Effector memory CD8-positive, alpha-beta T cell (primary cell): ENCODE measurements at regions not wholly inside any gene's neighbourhood (a gene's known extent, or its start where the extent isn't known, plus 50 kb on each side); places are given as distances from the start of the nearest gene placed in this dataset.

Source experiments
- ATAC-seq: fragments of 150-1000 bp; cut with Tn5 transposase; replicated peaks from 2 replicates; pipeline ENCODE4 v1.10.0; 2021; ENCODE audit warnings: mild to moderate bottlenecking, moderate library complexity
- DNase-seq, 3 experiments: peaks; one replicate each; pipeline ENCODE4 v3.0.0; 2021
- H3K27ac Mint-ChIP-seq, 2 donors: one replicate each; pipeline ENCODE4 v1.8.0; 2022; ENCODE audit warnings: mild to moderate bottlenecking in 2 of 2, mixed read lengths in 2 of 2, moderate library complexity in 2 of 2
- H3K27me3 Mint-ChIP-seq, 2 donors: one replicate each; pipeline ENCODE4 v1.8.0; 2022; ENCODE audit warnings: mixed read lengths in 2 of 2
- H3K36me3 Mint-ChIP-seq: one replicate; pipeline ENCODE4 v1.8.0; 2022; ENCODE audit warnings: mild to moderate bottlenecking, moderate library complexity, mixed read lengths; ENCODE audit not compliant: insufficient read depth
- H3K4me1 Mint-ChIP-seq, 2 donors: one replicate each; pipeline ENCODE4 v1.8.0; 2022; ENCODE audit warnings: low read depth in 2 of 2, mixed read lengths in 2 of 2
- H3K4me3 Mint-ChIP-seq, 2 donors: one replicate each; pipeline ENCODE4 v1.8.0; 2022; ENCODE audit warnings: mild to moderate bottlenecking in 2 of 2, mixed read lengths in 2 of 2, moderate library complexity in 2 of 2
- H3K9me3 Mint-ChIP-seq, 2 donors: one replicate each; pipeline ENCODE4 v1.8.0; 2022; ENCODE audit warnings: mixed read lengths in 2 of 2

DNA sequence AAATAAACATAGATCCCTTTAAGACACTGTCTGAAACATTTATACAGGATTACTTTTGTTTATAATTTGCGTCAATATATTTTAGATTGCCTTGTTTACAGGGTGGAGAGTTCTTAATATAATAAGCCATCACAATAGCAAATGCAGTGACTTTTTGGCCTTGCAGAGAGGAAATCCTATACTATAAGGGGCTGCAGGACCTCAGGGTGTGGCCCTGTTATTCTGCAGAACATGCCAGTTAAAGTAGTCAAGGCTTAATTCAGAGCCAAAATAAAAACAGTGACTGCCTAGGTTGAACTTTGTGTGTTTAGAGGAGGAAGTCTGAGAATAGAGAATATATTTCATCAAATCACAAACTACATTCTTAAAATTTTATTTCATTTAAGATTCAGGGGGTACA, 381.6 kb downstream of the DUSP6 start:
- no peaks in the 10 kb centered on the region for H3K9me3 Mint-ChIP-seq
- no peak for DNase-seq
- ATAC-seq = no peak

DNA sequence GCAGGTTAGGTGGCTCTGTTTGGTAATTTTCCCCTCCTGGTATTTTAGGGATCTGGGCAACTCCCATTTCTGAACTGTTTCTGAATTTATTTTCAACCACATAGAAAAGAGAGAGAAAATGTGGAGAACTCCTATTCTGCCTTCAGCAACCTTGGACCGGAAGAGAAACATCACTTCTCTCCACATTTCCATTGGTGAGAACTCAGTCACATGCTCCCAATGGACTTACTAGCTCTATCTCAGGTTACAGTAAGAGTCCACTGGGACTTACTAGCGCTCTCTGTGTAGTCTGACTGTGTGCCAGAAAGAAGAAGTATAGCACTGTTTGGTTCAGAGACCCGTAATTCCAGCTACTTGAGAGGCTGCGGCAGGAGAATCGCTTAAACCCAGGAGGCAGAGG, 383.2 kb downstream of the DUSP6 start:
- Mint-ChIP-seq H3K4me3 (no peak overlapping the region), H3K4me1 (no peaks in the 10 kb centered on the region), H3K36me3 (no peaks in the 10 kb centered on the region), H3K9me3 (no peaks in the 10 kb centered on the region), H3K27me3 (peaks cover 21 to 24% of the 10 kb centered on the region in 2 donors), H3K27ac (no peak overlapping the region)
- DNase-seq = no peak
- ATAC-seq = no peak

More for the DNA sequence above, 381.6 kb downstream of the DUSP6 start:
- Mint-ChIP-seq H3K4me3 (no peak overlapping the region), H3K27ac (no peak overlapping the region), H3K4me1 (no peaks in the 10 kb centered on the region), H3K36me3 (no peaks in the 10 kb centered on the region), H3K27me3 (peaks cover 11 to 28% of the 10 kb centered on the region in 2 donors)

DNA sequence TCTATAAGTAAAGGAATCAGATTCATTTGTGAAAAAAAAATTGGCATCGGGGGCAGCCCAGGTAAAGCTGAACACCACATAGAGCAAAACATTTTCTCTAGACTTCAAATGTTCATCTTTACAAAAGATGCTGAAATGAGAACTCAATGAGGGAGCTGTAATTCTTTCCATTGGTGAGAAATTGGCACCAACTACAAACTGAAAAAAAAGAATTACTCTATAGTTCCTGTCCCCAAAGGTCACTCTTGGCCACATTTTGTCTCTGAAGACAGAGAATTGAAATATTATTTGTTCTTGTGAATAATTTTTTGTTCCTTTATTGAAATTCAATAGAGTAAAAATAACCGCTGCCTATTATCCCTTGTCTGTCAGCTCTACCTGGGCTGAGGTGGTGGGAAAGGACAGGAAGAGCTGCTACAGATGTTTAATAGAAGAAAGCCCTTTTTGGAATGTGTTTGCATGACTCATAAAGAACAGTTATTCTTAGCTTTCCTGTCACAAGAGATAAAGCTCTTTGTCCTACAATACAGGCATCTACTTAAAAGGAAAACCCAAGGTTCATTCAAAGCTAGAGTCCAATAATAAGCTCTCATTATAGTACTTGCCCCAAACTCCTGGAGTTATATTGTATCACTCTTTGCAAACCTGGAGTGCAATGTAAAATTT, 380.1 kb upstream of the KITLG start:
- Mint-ChIP-seq H3K4me3 (no peak overlapping the region), H3K27ac (no peak overlapping the region), H3K9me3 (no peaks in the 10 kb centered on the region), H3K36me3 (no peaks in the 10 kb centered on the region), H3K4me1 (no peaks in the 10 kb centered on the region), H3K27me3 (peaks cover 8 to 15% of the 10 kb centered on the region in 2 donors)
- ATAC-seq (no peak), DNase-seq (no peak)

DNA sequence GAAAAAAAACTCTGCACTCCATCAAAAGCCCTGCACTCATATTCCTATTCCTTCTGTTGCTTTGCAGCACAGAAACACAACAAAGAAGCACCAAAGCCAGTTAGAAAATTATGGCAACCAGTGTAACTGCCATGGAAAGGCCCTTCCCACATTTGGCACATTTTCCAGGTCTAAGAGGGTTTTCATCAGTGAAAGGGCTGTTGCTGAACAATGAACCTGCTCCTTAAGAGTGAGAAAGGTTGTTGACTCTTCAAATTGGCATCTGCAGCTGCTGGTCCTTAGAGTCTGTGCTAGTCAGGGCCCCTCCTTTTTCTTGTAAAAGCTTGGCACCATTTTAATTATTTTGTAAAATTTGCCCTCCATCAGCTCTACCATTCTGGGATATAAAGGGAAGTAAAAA, 378.7 kb upstream of the KITLG start:
- H3K9me3 Mint-ChIP-seq = no peaks in the 10 kb centered on the region
- no peaks in the 10 kb centered on the region for H3K36me3 Mint-ChIP-seq
- peaks cover 6 to 9% of the 10 kb centered on the region in 2 donors for H3K27me3 Mint-ChIP-seq
- H3K4me3 Mint-ChIP-seq = no peak overlapping the region
- H3K4me1 Mint-ChIP-seq = no peaks in the 10 kb centered on the region
- DNase-seq (no peak), ATAC-seq (no peak)
- H3K27ac Mint-ChIP-seq = no peak overlapping the region

DNA sequence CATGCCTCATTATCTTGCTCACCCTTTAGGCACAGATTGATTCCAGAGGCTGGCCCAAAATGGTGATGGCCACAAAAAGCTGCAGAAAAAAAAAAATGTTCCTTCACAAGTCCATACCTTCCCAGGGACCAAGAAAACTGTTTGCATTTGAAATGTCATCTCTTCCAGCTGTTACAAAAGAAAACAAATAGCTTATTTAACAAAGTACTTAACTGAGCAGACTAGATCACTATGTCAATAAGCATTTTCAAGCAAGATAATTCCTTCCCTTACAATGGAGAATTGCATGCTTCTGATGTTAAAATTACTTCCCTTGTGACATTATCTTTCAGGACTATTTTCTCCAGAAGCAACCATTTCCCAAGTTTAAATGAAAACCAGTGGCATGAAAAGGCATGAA, 377.9 kb upstream of the KITLG start:
- H3K27me3 Mint-ChIP-seq = peaks cover 6 to 9% of the 10 kb centered on the region in 2 donors
- DNase-seq = no peak
- H3K4me1 Mint-ChIP-seq = no peaks in the 10 kb centered on the region
- no peak overlapping the region for H3K4me3 Mint-ChIP-seq
- no peak for ATAC-seq
- no peaks in the 10 kb centered on the region for H3K9me3 Mint-ChIP-seq
- no peaks in the 10 kb centered on the region for H3K36me3 Mint-ChIP-seq
- H3K27ac Mint-ChIP-seq = no peak overlapping the region

GRCh38 chr12:88957358-88957757, 377.1 kb upstream of the KITLG start:
- Mint-ChIP-seq H3K4me1 (no peaks in the 10 kb centered on the region), H3K27me3 (peaks cover 6 to 9% of the 10 kb centered on the region in 2 donors), H3K27ac (no peak overlapping the region), H3K36me3 (no peaks in the 10 kb centered on the region), H3K9me3 (no peaks in the 10 kb centered on the region), H3K4me3 (no peak overlapping the region)
- ATAC-seq (no peak), DNase-seq (no peak)

DNA sequence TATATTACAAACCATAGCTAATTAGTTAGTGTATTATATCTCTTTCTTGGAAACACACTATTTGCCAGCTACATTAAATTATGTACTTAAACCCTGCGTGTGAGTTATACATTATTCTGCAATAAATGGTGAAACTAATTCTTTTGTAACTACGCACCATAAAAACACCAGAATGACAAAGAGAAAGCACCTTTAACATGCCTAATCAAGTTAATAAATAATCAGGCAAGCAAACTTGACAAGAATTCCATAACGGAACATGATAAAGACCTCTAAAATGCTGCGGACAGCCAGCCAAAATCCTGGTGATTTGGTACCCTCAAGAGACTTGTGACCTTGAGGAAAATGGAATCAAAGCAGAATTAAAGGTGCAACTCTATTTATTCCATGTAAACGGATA, 375.3 kb upstream of the KITLG start:
- no peaks in the 10 kb centered on the region for H3K36me3 Mint-ChIP-seq
- no peaks in the 10 kb centered on the region for H3K4me1 Mint-ChIP-seq
- no peak overlapping the region for H3K27ac Mint-ChIP-seq
- H3K9me3 Mint-ChIP-seq = no peaks in the 10 kb centered on the region
- ATAC-seq (no peak), DNase-seq (no peak)
- no peak overlapping the region for H3K4me3 Mint-ChIP-seq
- peaks cover 6 to 9% of the 10 kb centered on the region in 2 donors for H3K27me3 Mint-ChIP-seq

DNA sequence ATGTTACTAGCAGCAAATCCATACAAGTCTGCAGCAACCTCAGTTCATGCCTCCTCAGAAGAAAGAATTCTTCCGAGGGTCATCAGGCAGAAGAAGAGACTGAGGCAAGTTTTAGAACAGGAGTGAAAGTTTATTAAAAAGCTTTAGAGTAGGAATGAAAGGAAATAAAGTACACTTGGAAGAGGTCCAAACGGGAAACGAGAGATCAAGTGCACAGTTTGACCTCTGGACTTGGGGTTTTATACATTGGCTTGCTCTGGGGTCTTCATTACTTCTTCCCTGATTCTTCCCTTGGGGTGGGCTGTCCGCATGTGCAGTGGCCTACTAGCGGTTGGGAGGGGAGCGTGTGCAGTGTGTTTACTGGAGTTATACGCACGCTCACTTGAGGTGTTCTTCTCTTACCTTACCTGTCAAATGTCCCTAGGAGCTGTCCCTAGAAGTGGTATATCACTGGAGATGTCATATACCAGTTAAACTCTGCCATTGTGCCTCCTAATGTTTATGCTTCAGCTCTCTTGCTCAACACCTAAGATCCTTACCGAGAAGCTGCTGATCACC, 372.8 kb upstream of the KITLG start:
- Mint-ChIP-seq H3K27me3 (peaks cover 0 to under 1% of the 10 kb centered on the region in 2 donors), H3K27ac (no peak overlapping the region), H3K9me3 (no peaks in the 10 kb centered on the region), H3K4me3 (no peak overlapping the region), H3K4me1 (no peaks in the 10 kb centered on the region), H3K36me3 (no peaks in the 10 kb centered on the region)
- DNase-seq = no peak
- no peak for ATAC-seq

- H3K36me3 Mint-ChIP-seq = no peaks in the 10 kb centered on the region
- ATAC-seq = no peak
- H3K9me3 Mint-ChIP-seq = no peaks in the 10 kb centered on the region
These were observed 372.3 kb upstream of the KITLG start for GRCh38 chr12:88952562-88952942.

DNA sequence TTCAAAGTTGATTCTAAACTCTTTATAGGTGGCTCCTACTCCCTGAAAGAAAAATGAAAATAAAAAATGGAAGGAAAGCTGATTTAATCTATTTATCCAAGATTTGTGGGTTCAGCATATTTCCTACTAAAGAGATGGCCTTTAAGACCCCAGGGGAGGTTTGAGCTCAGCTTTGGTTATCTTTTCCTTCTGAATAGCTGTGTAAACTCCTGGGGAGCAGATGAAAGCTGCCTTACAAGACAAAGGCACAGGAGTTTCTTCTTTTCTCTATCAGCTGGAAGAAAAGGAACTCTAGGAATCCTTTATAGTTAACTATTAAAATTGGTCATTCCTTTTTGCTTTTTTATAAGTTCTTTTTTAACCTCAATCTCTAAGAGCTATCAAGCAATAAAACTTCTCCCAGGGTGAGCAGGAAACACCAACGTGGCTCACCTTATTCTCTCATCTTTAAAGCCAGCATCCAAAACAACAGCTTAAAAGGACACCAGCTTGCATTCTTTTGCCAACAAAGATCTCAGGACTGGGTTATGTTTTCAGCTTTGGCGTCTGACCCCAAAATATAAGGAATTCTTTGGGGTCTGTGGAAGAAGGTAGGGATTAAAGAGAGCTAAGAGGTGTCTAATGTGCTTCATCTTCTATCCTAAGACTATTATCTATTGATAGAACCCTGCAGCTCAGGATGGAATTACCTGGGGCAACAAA, 371.7 kb upstream of the KITLG start:
- no peak overlapping the region for H3K4me3 Mint-ChIP-seq
- H3K27ac Mint-ChIP-seq = no peak overlapping the region
- DNase-seq = no peak

More at GRCh38 chr12:88952562-88952942, 372.3 kb upstream of the KITLG start:
- H3K27ac Mint-ChIP-seq = no peak overlapping the region
- H3K4me1 Mint-ChIP-seq = no peaks in the 10 kb centered on the region
- H3K4me3 Mint-ChIP-seq = no peak overlapping the region
- peaks cover 0 to 2% of the 10 kb centered on the region in 2 donors for H3K27me3 Mint-ChIP-seq
- DNase-seq = no peak

DNA sequence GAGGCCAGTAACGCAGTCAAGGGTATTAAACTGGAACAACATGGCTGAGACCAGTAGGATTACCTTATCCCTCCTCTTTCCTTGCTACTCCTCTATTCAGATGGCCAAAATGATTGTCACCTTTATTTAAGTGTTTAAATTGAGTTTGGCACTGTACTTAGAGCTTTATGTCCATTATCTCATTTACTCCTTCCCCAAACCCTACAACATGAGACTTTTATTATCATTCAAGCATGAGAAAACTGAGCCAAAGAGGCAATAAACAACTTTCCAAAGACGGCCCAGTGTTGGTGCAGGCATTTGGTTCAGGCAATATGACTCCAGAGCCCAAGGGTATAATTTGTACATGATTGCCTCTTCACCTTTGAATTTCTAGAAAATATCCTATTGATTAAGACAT, 370.9 kb upstream of the KITLG start:
- no peak for DNase-seq
- H3K4me3 Mint-ChIP-seq = no peak overlapping the region
- H3K36me3 Mint-ChIP-seq = no peaks in the 10 kb centered on the region
- ATAC-seq = no peak
- no peaks in the 10 kb centered on the region for H3K4me1 Mint-ChIP-seq
- H3K9me3 Mint-ChIP-seq = no peaks in the 10 kb centered on the region
- H3K27ac Mint-ChIP-seq = no peak overlapping the region
- peaks cover 0 to 16% of the 10 kb centered on the region in 2 donors for H3K27me3 Mint-ChIP-seq

More for the DNA sequence above, 371.7 kb upstream of the KITLG start:
- peaks cover 0 to 8% of the 10 kb centered on the region in 2 donors for H3K27me3 Mint-ChIP-seq
- no peak for ATAC-seq
- no peaks in the 10 kb centered on the region for H3K36me3 Mint-ChIP-seq
- H3K4me1 Mint-ChIP-seq = no peaks in the 10 kb centered on the region
- no peaks in the 10 kb centered on the region for H3K9me3 Mint-ChIP-seq

DNA sequence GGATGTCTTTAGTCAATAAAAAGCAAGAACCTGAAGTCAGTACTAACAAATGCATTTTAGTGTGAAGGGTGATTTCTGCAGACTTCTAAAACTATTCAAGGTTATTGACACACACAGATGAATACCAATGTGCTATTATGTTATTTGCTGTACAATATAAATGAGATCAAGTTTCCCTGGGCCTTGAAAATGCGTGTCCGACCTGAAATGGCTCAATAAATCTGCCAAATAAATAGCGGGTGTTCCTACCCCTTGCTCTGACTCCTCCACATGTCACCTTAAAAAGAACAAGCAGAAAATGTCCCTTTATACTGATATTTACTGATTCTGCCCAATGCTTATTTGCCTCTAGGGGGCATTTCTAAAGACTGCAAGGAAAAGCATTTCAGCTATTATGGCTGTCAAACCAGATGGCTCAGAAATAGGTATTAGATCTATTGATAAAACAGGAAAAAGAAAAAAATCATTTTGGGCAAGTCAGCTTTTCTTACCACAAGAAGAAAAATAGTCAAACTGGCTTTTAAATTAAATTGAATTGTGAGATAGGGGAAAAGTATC, 367.3 kb upstream of the KITLG start:
- Mint-ChIP-seq H3K36me3 (no peaks in the 10 kb centered on the region), H3K4me1 (no peaks in the 10 kb centered on the region), H3K4me3 (no peak overlapping the region), H3K27me3 (peaks cover 15 to 28% of the 10 kb centered on the region in 2 donors), H3K27ac (no peak overlapping the region), H3K9me3 (peaks cover 0 to 1% of the 10 kb centered on the region in 2 donors)
- DNase-seq (no peak), ATAC-seq (no peak)

- no peaks in the 10 kb centered on the region for H3K36me3 Mint-ChIP-seq
- H3K4me1 Mint-ChIP-seq = no peaks in the 10 kb centered on the region
- H3K27me3 Mint-ChIP-seq = peaks cover 15 to 28% of the 10 kb centered on the region in 2 donors
- DNase-seq (no peak), ATAC-seq (no peak)
- peaks cover 0 to 1% of the 10 kb centered on the region in 2 donors for H3K9me3 Mint-ChIP-seq
- no peak overlapping the region for H3K4me3 Mint-ChIP-seq
- H3K27ac Mint-ChIP-seq = no peak overlapping the region
These were observed 366.2 kb upstream of the KITLG start for GRCh38 chr12:88946372-88946997.
